ENCODE measurements at regions not wholly inside any gene's neighbourhood (a gene's known extent, or its start where the extent isn't known, plus 50 kb on each side); places are given as distances from the start of the nearest gene placed in this dataset.

GRCh38 chr1:57675776-57676175, 251.9 kb upstream of the DAB1 start:
- no peak for FAIRE-seq
- DNase-seq (ENCODE audit: insufficient read length, low spot score): no peak
- TF ChIP-seq POU2F2 (IDR thresholded peaks at IDR 0.05; ENCODE audit: low read depth, low read length): no peak
- no peak for TF ChIP-seq TAF1 (IDR thresholded peaks at IDR 0.05; ENCODE audit: low read depth, low read length)
- no peak for TF ChIP-seq POLR2AphosphoS5 (IDR thresholded peaks at IDR 0.05; ENCODE audit: low read depth, low read length)
- no peak for TF ChIP-seq SPI1 (IDR thresholded peaks at IDR 0.05; ENCODE audit: low read depth, low read length)
- TF ChIP-seq PAX5 (IDR thresholded peaks at IDR 0.05; ENCODE audit: insufficient read depth, low read length, severe bottlenecking): no peak
- no peak for TF ChIP-seq POLR2A (IDR thresholded peaks at IDR 0.05; ENCODE audit: low read depth, low read length)

DNA sequence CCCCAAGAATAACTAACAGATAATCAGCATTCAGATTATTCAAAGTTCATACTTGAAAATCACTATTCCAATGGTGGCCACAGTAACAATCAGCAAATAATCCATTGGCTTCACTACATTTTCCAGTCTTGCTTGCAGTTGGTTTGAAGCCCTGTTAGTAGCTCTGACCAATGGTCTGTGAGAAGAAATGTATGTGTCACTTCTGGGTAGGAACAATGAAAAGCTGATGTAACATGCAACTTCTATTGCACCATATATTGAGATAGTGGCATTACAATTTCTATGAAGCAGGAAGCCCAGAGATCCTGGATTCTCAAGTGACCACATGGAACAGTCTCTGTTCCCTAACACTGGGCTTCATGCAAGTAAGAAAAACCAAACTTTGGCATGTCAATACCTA, 250.9 kb upstream of the DAB1 start:
- no peak for FAIRE-seq
- no peak for DNase-seq (ENCODE audit: insufficient read length, low spot score)
- TF ChIP-seq PAX5 (IDR thresholded peaks at IDR 0.05; ENCODE audit: insufficient read depth, low read length, severe bottlenecking) (no peak), POLR2A (IDR thresholded peaks at IDR 0.05; ENCODE audit: low read depth, low read length) (no peak), TAF1 (IDR thresholded peaks at IDR 0.05; ENCODE audit: low read depth, low read length) (no peak), SPI1 (IDR thresholded peaks at IDR 0.05; ENCODE audit: low read depth, low read length) (no peak), POLR2AphosphoS5 (IDR thresholded peaks at IDR 0.05; ENCODE audit: low read depth, low read length) (no peak), POU2F2 (IDR thresholded peaks at IDR 0.05; ENCODE audit: low read depth, low read length) (no peak)

DNA sequence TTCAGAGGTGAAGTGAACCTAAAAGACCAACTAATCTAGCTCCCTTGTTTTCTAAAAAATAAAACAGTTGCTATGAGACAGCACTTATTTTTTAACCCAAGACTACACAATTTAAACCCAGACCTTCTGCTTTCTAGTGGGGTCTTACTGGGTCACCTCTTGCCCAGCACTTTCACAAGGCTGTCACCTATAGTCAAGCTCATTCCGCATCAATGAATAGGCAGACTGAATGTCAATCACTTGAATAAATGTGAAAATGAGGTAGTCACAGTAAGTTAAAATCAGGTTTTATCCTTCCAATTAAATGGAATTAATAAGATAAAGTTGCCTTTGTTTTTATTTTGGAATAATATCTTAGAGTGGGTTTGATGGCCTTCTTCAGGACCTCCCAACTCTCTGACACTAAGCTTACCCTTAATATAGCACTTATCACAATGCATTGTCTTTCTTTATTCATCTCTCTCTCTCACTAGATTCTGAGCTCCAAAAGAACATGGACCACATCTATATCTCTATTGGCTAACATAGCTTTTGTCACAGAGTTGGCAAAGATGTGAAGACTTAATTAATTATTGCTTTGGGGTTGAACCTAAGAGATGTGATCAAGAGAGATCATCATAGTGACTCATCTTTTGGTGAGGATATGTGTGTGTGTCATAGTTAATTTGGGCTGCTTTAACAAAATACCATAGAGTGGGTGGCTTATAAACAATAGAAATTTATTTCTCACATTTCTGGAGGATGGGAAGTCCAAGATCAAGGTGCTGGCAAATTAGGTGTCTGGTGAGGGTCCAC, 248.7 kb upstream of the DAB1 start:
- no peak for TF ChIP-seq TAF1 (IDR thresholded peaks at IDR 0.05; ENCODE audit: low read depth, low read length)
- no peak for TF ChIP-seq POLR2A (IDR thresholded peaks at IDR 0.05; ENCODE audit: low read depth, low read length)
- DNase-seq (ENCODE audit: insufficient read length, low spot score) (no peak), FAIRE-seq (no peak)

DNA sequence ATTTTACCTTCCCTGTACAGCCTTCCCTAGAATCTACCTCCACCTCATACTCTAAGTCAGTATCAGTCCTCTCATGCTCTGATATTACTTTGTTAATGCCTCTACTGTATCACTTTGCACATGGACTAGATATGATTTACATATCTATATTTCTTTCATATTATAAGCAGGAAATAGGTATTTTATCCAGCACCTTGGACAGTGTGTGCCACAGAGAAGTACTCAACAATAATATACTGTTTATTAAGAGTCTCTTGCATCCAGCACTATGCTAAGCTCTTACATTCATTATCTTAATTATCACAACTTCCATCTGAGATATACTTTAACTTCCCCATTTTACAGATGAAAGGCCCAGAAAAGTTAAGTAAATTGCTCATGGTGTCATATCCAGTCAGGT, 247.9 kb upstream of the DAB1 start:
- TF ChIP-seq POU2F2 (IDR thresholded peaks at IDR 0.05; ENCODE audit: low read depth, low read length): no peak
- no peak for TF ChIP-seq SPI1 (IDR thresholded peaks at IDR 0.05; ENCODE audit: low read depth, low read length)
- TF ChIP-seq POLR2AphosphoS5 (IDR thresholded peaks at IDR 0.05; ENCODE audit: low read depth, low read length): no peak
- TF ChIP-seq POLR2A (IDR thresholded peaks at IDR 0.05; ENCODE audit: low read depth, low read length): no peak
- no peak for TF ChIP-seq PAX5 (IDR thresholded peaks at IDR 0.05; ENCODE audit: insufficient read depth, low read length, severe bottlenecking)
- TF ChIP-seq TAF1 (IDR thresholded peaks at IDR 0.05; ENCODE audit: low read depth, low read length): no peak
- FAIRE-seq: no peak

GRCh38 chr1:57659804-57660203, 235.9 kb upstream of the DAB1 start:
- FAIRE-seq: no peak
- DNase-seq (ENCODE audit: insufficient read length, low spot score): no peak
- TF ChIP-seq PAX5 (IDR thresholded peaks at IDR 0.05; ENCODE audit: insufficient read depth, low read length, severe bottlenecking): no peak

More for the DNA sequence above, 247.9 kb upstream of the DAB1 start:
- no peak for DNase-seq (ENCODE audit: insufficient read length, low spot score)

DNA sequence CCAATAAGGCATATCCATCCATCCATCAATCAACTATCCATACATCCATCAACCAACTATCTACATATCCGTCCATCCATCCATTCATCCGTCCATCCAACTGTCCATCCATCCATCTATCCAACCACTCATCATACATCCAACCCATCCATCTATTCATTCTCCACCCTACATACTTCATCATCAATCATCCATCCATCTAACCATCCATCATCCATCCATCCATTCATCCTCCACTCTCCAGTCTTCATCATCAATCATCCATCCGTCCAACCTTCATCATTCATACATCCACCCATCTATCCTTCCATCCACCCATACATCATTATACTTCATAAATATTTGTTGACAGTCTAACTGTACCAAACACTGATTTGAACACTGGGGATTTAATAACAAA, 231.3 kb upstream of the DAB1 start:
- DNase-seq (ENCODE audit: insufficient read length, low spot score): no peak
- TF ChIP-seq POLR2AphosphoS5 (IDR thresholded peaks at IDR 0.05; ENCODE audit: low read depth, low read length) (no peak), SPI1 (IDR thresholded peaks at IDR 0.05; ENCODE audit: low read depth, low read length) (no peak), PAX5 (IDR thresholded peaks at IDR 0.05; ENCODE audit: insufficient read depth, low read length, severe bottlenecking) (no peak), TAF1 (IDR thresholded peaks at IDR 0.05; ENCODE audit: low read depth, low read length) (no peak), POU2F2 (IDR thresholded peaks at IDR 0.05; ENCODE audit: low read depth, low read length) (no peak), POLR2A (IDR thresholded peaks at IDR 0.05; ENCODE audit: low read depth, low read length) (no peak)
- FAIRE-seq: no peak

DNA sequence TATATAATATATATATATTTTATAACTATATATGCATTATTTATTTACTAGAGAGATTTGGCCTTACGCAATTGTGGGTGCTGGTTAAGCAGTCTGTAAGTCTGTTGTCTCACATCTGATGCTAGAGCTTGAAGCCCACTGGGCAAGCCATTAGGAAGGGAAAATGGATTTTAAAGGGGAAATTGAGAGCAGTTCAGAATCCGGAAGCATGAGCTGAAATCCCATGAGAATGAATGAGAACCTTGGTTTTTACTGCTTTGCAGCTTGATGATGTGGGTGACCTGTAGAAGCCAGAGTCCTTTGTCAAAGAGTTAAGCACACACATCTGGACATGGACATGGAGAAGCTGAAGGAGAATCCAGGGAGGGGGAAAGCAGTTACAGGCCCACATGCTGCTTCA, 220.8 kb upstream of the DAB1 start:
- FAIRE-seq (no peak), DNase-seq (ENCODE audit: insufficient read length, low spot score) (no peak)
- TF ChIP-seq POLR2A (IDR thresholded peaks at IDR 0.05; ENCODE audit: low read depth, low read length) (no peak), TAF1 (IDR thresholded peaks at IDR 0.05; ENCODE audit: low read depth, low read length) (no peak), POLR2AphosphoS5 (IDR thresholded peaks at IDR 0.05; ENCODE audit: low read depth, low read length) (no peak), SPI1 (IDR thresholded peaks at IDR 0.05; ENCODE audit: low read depth, low read length) (no peak), POU2F2 (IDR thresholded peaks at IDR 0.05; ENCODE audit: low read depth, low read length) (no peak), PAX5 (IDR thresholded peaks at IDR 0.05; ENCODE audit: insufficient read depth, low read length, severe bottlenecking) (no peak)

DNA sequence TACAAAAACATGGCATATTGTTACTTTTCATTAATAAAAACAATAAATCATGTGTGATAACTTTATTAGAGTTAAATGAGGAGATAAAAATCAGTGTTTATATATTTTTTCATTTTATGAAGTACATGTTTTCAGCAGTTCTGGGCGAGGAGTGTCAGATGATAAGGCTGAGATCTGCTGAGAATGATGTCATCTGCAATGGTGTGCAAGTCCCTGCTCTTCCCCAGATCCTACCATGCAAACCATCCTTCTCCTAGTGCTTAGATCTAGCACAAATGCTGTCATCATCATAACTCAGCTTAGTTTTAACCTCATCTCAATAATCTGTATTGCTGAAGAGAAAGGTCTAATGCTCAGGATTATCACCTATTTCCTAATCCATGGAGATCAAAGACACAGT, 214.4 kb upstream of the DAB1 start:
- DNase-seq (ENCODE audit: insufficient read length, low spot score) (no peak), FAIRE-seq (no peak)
- TF ChIP-seq POLR2A (IDR thresholded peaks at IDR 0.05; ENCODE audit: low read depth, low read length) (no peak), SPI1 (IDR thresholded peaks at IDR 0.05; ENCODE audit: low read depth, low read length) (no peak), POU2F2 (IDR thresholded peaks at IDR 0.05; ENCODE audit: low read depth, low read length) (no peak), POLR2AphosphoS5 (IDR thresholded peaks at IDR 0.05; ENCODE audit: low read depth, low read length) (no peak), TAF1 (IDR thresholded peaks at IDR 0.05; ENCODE audit: low read depth, low read length) (no peak), PAX5 (IDR thresholded peaks at IDR 0.05; ENCODE audit: insufficient read depth, low read length, severe bottlenecking) (no peak)

- FAIRE-seq: no peak
- DNase-seq (ENCODE audit: insufficient read length, low spot score): no peak
- TF ChIP-seq POLR2A (IDR thresholded peaks at IDR 0.05; ENCODE audit: low read depth, low read length) (no peak), POU2F2 (IDR thresholded peaks at IDR 0.05; ENCODE audit: low read depth, low read length) (no peak)
These were observed 213.3 kb upstream of the DAB1 start for GRCh38 chr1:57637155-57637554.

DNA sequence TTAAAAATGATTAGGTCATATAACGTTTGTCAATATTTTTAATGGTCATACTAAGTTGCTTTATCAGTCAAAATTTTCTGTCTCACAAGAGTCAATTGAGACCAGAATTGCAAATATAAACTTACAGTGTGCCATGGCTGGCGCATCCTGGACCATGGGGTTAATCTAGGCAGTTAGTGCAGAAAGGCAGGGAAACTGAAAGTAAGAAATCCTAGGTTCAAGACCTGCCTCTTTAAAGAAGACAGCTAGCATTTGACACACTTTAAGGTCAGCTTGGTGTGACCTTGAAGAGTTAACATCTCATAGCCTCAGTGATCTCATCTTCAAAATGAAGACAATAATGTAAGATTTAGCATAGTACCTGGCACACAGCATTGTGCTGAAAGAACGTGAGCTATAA, 210.0 kb upstream of the DAB1 start:
- FAIRE-seq (no peak), DNase-seq (ENCODE audit: insufficient read length, low spot score) (no peak)

GRCh38 chr1:57633056-57633455, 209.2 kb upstream of the DAB1 start:
- DNase-seq (ENCODE audit: insufficient read length, low spot score) (no peak), FAIRE-seq (no peak)
- no peak for TF ChIP-seq TAF1 (IDR thresholded peaks at IDR 0.05; ENCODE audit: low read depth, low read length)
- TF ChIP-seq POLR2AphosphoS5 (IDR thresholded peaks at IDR 0.05; ENCODE audit: low read depth, low read length): no peak

More for the DNA sequence above, 210.0 kb upstream of the DAB1 start:
- TF ChIP-seq POU2F2 (IDR thresholded peaks at IDR 0.05; ENCODE audit: low read depth, low read length): no peak
